HepG2 (cell line): ENCODE measurements at regions not wholly inside any gene's neighbourhood (a gene's known extent, or its start where the extent isn't known, plus 50 kb on each side); places are given as distances from the start of the nearest gene placed in this dataset.

Experiments used
- FLYWCH1 ChIP-seq: sonication (generic); formaldehyde crosslinking; IDR thresholded peaks from 2 replicates; pipeline ENCODE4 v1.8.1; 2023; ENCODE audit warnings: mild to moderate bottlenecking, missing genetic modification reagents
- HNRNPK ChIP-seq: fragments of 200-400 bp; formaldehyde crosslinking; IDR thresholded peaks from 2 replicates; pipeline ENCODE4 v1.6.1; 2018; ENCODE audit warnings: low read length, low read depth, moderate library complexity, mild to moderate bottlenecking; ENCODE audit not compliant: poor library complexity, severe bottlenecking
- KDM1A ChIP-seq: IDR thresholded peaks from 2 replicates; pipeline ENCODE4 v1.6.1; 2016; ENCODE audit warnings: missing compliant biosample characterization
- MIER2 ChIP-seq: IDR thresholded peaks from 2 replicates; pipeline ENCODE4 v1.6.1; 2016; ENCODE audit warnings: missing biosample characterization, missing genetic modification reagents
- NFYB ChIP-seq: sonication (generic); formaldehyde crosslinking; IDR thresholded peaks from 2 replicates; pipeline ENCODE4 v1.4.0; 2020; ENCODE audit warnings: missing genetic modification reagents
- NR3C1 ChIP-seq: sonication (generic); formaldehyde crosslinking; IDR thresholded peaks from 2 replicates; pipeline ENCODE4 v1.4.0; 2020; ENCODE audit warnings: missing genetic modification reagents
- SIX4 ChIP-seq: sonication (generic); formaldehyde crosslinking; IDR thresholded peaks from 2 replicates; pipeline ENCODE4 v1.4.0; 2020; ENCODE audit warnings: missing genetic modification reagents
- SMARCE1 ChIP-seq: fragments of 450-650 bp; IDR thresholded peaks from 2 replicates; pipeline ENCODE4 v1.6.1; 2017; ENCODE audit warnings: borderline replicate concordance
- SOX5 ChIP-seq: IDR thresholded peaks from 2 replicates; pipeline ENCODE4 v1.6.1; 2016; ENCODE audit warnings: borderline replicate concordance
- SP140L ChIP-seq: sonication (generic); formaldehyde crosslinking; IDR thresholded peaks from 2 replicates; pipeline ENCODE4 v1.4.0; 2020; ENCODE audit warnings: missing genetic modification reagents, borderline replicate concordance
- ZNF180 ChIP-seq: sonication (generic); formaldehyde crosslinking; IDR thresholded peaks from 2 replicates; pipeline ENCODE4 v1.4.0; 2020; ENCODE audit warnings: low read depth, missing genetic modification reagents, borderline replicate concordance
- ZNF263 ChIP-seq: sonication (generic); formaldehyde crosslinking; IDR thresholded peaks from 2 replicates; pipeline ENCODE4 v1.4.0; 2020; ENCODE audit warnings: missing genetic modification reagents
- TF ChIP-seq, protein P1 (sequence below): sonication (generic); formaldehyde crosslinking; IDR thresholded peaks from 2 replicates; pipeline ENCODE4 v1.4.0; 2020; ENCODE audit warnings: missing genetic modification reagents, mild to moderate bottlenecking, borderline replicate concordance
- TF ChIP-seq, protein P2 (sequence below): sonication (generic); formaldehyde crosslinking; IDR thresholded peaks from 2 replicates; pipeline ENCODE4 v1.5.0; 2020; ENCODE audit warnings: missing genetic modification reagents
- TF ChIP-seq, protein P3 (sequence below): sonication (generic); formaldehyde crosslinking; IDR thresholded peaks from 2 replicates; pipeline ENCODE4 v1.4.0; 2020; ENCODE audit warnings: missing genetic modification reagents
- TF ChIP-seq, protein P4 (sequence below): IDR thresholded peaks from 2 replicates; pipeline ENCODE4 v1.4.0; 2020; ENCODE audit warnings: mild to moderate bottlenecking, missing genetic modification reagents
- TF ChIP-seq, protein P5 (sequence below): IDR thresholded peaks from 2 replicates; pipeline ENCODE4 v1.6.1; 2016; ENCODE audit warnings: low read depth, borderline replicate concordance
- TF ChIP-seq, protein P6 (sequence below): sonication (generic); formaldehyde crosslinking; IDR thresholded peaks from 2 replicates; pipeline ENCODE4 v1.9.0; 2021; ENCODE audit warnings: missing genetic modification reagents, borderline replicate concordance

DNA sequence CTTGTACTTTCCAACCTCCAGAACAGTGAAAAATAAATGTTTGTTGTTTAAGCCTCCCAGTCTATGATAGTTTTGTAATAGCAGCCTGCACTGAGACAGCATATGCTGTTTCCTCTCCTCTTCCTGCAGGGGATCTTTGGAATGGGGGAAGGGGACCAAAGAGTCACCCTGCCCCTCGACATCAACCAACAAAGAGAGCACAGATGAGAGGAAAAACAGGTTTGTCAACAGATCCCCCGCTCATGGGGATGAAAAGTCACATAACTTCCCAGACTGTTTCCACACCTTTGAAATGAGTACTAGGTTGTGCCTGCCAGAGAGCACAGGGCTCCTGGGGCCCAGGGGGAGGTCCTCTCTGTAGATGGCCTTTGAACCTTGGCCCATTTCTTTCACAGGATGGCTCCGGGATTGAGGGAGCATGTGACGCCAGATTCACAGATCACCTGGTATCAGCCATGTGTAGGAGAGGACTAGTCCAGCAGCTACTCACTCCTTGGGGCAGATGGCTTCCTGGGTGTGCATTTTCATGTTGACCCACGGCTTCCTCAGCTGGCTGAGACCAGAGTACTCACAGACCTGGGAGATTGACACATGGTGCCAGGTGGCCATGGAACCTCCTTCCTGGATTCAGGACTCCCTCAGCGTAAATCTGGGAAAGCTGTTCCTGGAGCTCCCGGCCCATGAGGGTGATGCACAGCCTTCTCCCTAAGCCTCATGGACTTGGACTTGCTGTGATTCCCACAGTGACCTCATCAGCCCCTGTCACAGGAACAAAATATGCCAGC lies 125.6 kb downstream of the CXCL12 start (continued):
- TF ChIP-seq ZNF180 (CRISPR knock-in tag) = no peak
- TF ChIP-seq, protein P1, sequence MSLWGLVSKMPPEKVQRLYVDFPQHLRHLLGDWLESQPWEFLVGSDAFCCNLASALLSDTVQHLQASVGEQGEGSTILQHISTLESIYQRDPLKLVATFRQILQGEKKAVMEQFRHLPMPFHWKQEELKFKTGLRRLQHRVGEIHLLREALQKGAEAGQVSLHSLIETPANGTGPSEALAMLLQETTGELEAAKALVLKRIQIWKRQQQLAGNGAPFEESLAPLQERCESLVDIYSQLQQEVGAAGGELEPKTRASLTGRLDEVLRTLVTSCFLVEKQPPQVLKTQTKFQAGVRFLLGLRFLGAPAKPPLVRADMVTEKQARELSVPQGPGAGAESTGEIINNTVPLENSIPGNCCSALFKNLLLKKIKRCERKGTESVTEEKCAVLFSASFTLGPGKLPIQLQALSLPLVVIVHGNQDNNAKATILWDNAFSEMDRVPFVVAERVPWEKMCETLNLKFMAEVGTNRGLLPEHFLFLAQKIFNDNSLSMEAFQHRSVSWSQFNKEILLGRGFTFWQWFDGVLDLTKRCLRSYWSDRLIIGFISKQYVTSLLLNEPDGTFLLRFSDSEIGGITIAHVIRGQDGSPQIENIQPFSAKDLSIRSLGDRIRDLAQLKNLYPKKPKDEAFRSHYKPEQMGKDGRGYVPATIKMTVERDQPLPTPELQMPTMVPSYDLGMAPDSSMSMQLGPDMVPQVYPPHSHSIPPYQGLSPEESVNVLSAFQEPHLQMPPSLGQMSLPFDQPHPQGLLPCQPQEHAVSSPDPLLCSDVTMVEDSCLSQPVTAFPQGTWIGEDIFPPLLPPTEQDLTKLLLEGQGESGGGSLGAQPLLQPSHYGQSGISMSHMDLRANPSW (CRISPR knock-in tag) = peak; percentile 85
- TF ChIP-seq HNRNPK = no peak
- no peak for TF ChIP-seq SMARCE1
- peak; percentile 96 for TF ChIP-seq SOX5 (CRISPR knock-in tag)
- no peak; the same call in 1 of the 2 replicates for TF ChIP-seq NFYB (CRISPR knock-in tag)
- TF ChIP-seq MIER2 (CRISPR knock-in tag) = peak; percentile 77; the same call in 1 of the 2 replicates
- TF ChIP-seq, protein P2, sequence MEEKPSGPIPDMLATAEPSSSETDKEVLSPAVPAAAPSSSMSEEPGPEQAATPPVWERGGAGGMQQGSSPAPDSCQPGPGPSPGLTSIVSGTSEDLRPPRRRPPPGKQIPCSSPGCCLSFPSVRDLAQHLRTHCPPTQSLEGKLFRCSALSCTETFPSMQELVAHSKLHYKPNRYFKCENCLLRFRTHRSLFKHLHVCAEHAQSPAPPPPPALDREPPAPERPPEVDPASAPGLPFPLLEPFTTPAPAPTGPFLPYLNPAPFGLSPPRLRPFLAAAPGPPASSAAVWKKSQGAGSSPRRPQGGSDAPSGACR = peak; percentile 92
- 0 out of 2 replicates have a peak, but pooled peaks have one; percentile 74 for TF ChIP-seq KDM1A (CRISPR knock-in tag)
- TF ChIP-seq FLYWCH1 (CRISPR knock-in tag) = peak; percentile 95; the same call in 1 of the 2 replicates
- TF ChIP-seq SIX4 (CRISPR knock-in tag) = peak; percentile 49; the same call in 1 of the 2 replicates
- TF ChIP-seq, protein P3, sequence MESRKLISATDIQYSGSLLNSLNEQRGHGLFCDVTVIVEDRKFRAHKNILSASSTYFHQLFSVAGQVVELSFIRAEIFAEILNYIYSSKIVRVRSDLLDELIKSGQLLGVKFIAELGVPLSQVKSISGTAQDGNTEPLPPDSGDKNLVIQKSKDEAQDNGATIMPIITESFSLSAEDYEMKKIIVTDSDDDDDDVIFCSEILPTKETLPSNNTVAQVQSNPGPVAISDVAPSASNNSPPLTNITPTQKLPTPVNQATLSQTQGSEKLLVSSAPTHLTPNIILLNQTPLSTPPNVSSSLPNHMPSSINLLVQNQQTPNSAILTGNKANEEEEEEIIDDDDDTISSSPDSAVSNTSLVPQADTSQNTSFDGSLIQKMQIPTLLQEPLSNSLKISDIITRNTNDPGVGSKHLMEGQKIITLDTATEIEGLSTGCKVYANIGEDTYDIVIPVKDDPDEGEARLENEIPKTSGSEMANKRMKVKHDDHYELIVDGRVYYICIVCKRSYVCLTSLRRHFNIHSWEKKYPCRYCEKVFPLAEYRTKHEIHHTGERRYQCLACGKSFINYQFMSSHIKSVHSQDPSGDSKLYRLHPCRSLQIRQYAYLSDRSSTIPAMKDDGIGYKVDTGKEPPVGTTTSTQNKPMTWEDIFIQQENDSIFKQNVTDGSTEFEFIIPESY (CRISPR knock-in tag) = peak; percentile 39; the same call in 1 of the 2 replicates
- peak; percentile 41; the same call in 1 of the 2 replicates for TF ChIP-seq ZNF263
- TF ChIP-seq, protein P4, sequence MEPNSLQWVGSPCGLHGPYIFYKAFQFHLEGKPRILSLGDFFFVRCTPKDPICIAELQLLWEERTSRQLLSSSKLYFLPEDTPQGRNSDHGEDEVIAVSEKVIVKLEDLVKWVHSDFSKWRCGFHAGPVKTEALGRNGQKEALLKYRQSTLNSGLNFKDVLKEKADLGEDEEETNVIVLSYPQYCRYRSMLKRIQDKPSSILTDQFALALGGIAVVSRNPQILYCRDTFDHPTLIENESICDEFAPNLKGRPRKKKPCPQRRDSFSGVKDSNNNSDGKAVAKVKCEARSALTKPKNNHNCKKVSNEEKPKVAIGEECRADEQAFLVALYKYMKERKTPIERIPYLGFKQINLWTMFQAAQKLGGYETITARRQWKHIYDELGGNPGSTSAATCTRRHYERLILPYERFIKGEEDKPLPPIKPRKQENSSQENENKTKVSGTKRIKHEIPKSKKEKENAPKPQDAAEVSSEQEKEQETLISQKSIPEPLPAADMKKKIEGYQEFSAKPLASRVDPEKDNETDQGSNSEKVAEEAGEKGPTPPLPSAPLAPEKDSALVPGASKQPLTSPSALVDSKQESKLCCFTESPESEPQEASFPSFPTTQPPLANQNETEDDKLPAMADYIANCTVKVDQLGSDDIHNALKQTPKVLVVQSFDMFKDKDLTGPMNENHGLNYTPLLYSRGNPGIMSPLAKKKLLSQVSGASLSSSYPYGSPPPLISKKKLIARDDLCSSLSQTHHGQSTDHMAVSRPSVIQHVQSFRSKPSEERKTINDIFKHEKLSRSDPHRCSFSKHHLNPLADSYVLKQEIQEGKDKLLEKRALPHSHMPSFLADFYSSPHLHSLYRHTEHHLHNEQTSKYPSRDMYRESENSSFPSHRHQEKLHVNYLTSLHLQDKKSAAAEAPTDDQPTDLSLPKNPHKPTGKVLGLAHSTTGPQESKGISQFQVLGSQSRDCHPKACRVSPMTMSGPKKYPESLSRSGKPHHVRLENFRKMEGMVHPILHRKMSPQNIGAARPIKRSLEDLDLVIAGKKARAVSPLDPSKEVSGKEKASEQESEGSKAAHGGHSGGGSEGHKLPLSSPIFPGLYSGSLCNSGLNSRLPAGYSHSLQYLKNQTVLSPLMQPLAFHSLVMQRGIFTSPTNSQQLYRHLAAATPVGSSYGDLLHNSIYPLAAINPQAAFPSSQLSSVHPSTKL (CRISPR knock-in tag) = peak; percentile 97
- no peak for TF ChIP-seq NR3C1 (CRISPR knock-in tag)
- TF ChIP-seq, protein P5, sequence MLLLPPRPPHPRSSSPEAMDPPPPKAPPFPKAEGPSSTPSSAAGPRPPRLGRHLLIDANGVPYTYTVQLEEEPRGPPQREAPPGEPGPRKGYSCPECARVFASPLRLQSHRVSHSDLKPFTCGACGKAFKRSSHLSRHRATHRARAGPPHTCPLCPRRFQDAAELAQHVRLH (CRISPR knock-in tag) = peak; percentile 87; the same call in 1 of the 2 replicates
- TF ChIP-seq, protein P6, sequence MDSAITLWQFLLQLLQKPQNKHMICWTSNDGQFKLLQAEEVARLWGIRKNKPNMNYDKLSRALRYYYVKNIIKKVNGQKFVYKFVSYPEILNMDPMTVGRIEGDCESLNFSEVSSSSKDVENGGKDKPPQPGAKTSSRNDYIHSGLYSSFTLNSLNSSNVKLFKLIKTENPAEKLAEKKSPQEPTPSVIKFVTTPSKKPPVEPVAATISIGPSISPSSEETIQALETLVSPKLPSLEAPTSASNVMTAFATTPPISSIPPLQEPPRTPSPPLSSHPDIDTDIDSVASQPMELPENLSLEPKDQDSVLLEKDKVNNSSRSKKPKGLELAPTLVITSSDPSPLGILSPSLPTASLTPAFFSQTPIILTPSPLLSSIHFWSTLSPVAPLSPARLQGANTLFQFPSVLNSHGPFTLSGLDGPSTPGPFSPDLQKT = no peak
- 0 out of 2 replicates have a peak, but pooled peaks have one; percentile 78 for TF ChIP-seq SP140L (CRISPR knock-in tag)
